22Rv1 (cell line): ENCODE measurements at regions not wholly inside any gene's neighbourhood (a gene's known extent, or its start where the extent isn't known, plus 50 kb on each side); places are given as distances from the start of the nearest gene placed in this dataset.

Source experiments
- ZFX ChIP-seq: fragments of 450-650 bp; IDR thresholded peaks from 2 replicates; pipeline ENCODE4 v1.6.1; 2017; ENCODE audit warnings: antibody characterized with exemption, borderline replicate concordance
- TF ChIP-seq, protein P1 (sequence below): fragments of 450-650 bp; IDR thresholded peaks from 2 replicates; pipeline ENCODE4 v1.5.1; 2017; ENCODE audit warnings: mild to moderate bottlenecking

DNA sequence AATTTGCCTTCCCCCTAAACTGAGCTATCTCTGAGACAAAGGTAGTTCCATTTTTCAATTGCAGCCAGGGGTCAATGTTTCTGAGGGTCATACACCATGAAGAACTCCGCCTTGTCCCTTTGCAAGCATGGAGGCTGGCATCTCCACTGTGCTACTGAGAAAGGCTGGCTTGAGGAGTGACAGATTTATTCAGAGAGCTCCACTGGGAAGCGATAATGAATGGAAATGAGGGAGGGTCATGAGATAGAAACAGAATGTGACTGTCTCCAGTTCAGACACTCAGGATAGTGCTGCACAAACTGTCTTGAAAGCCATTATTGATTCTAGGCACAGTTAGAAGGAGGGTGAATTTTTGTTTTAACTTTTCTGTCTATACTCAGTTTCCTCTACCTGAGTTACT, 197.5 kb downstream of the ZNF326 start:
- TF ChIP-seq, protein P1, sequence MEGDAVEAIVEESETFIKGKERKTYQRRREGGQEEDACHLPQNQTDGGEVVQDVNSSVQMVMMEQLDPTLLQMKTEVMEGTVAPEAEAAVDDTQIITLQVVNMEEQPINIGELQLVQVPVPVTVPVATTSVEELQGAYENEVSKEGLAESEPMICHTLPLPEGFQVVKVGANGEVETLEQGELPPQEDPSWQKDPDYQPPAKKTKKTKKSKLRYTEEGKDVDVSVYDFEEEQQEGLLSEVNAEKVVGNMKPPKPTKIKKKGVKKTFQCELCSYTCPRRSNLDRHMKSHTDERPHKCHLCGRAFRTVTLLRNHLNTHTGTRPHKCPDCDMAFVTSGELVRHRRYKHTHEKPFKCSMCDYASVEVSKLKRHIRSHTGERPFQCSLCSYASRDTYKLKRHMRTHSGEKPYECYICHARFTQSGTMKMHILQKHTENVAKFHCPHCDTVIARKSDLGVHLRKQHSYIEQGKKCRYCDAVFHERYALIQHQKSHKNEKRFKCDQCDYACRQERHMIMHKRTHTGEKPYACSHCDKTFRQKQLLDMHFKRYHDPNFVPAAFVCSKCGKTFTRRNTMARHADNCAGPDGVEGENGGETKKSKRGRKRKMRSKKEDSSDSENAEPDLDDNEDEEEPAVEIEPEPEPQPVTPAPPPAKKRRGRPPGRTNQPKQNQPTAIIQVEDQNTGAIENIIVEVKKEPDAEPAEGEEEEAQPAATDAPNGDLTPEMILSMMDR: no peak
- no peak for TF ChIP-seq ZFX
